Hepatocyte (in vitro differentiated cells): ENCODE measurements at regions not wholly inside any gene's neighbourhood (a gene's known extent, or its start where the extent isn't known, plus 50 kb on each side); places are given as distances from the start of the nearest gene placed in this dataset.

Experiments
- DNase-seq: peaks from one replicate; pipeline ENCODE4 v3.0.0-alpha.2; 2016; ENCODE audit warnings: low spot score
- H2AFZ ChIP-seq: fragments of 200-600 bp; sonication (generic); 2 replicates; pipeline ENCODE4 v1.6.0; 2016; ENCODE audit warnings: antibody characterized with exemption, mild to moderate bottlenecking
- H3K27ac ChIP-seq: fragments of 200-600 bp; sonication (generic); 2 replicates; pipeline ENCODE4 v1.5.1; 2016; ENCODE audit warnings: mild to moderate bottlenecking
- H3K27me3 ChIP-seq: fragments of 200-600 bp; sonication (generic); 2 replicates; pipeline ENCODE4 v1.6.1; 2016
- H3K36me3 ChIP-seq: fragments of 200-600 bp; sonication (generic); replicated peaks from 2 replicates; pipeline ENCODE4 v1.5.1; 2016; ENCODE audit warnings: low read depth; ENCODE audit not compliant: insufficient read depth
- H3K4me1 ChIP-seq: fragments of 200-600 bp; sonication (generic); 2 replicates; pipeline ENCODE4 v1.5.1; 2016; ENCODE audit warnings: mild to moderate bottlenecking, moderate library complexity; ENCODE audit not compliant: insufficient read depth
- H3K4me2 ChIP-seq: fragments of 200-600 bp; sonication (generic); 2 replicates; pipeline ENCODE4 v1.6.0; 2016
- H3K4me3 ChIP-seq: fragments of 200-600 bp; sonication (generic); 2 replicates; pipeline ENCODE4 v1.5.1; 2016; ENCODE audit warnings: mild to moderate bottlenecking
- H3K79me2 ChIP-seq: fragments of 200-600 bp; sonication (generic); 2 replicates; pipeline ENCODE4 v1.6.0; 2017; ENCODE audit warnings: mild to moderate bottlenecking
- H3K9me2 ChIP-seq: fragments of 200-600 bp; sonication (generic); replicated peaks from 2 replicates; pipeline ENCODE4 v1.6.0; 2017; ENCODE audit warnings: mild to moderate bottlenecking; ENCODE audit not compliant: insufficient read depth
- H3K9me3 ChIP-seq: fragments of 200-600 bp; sonication (generic); 2 replicates; pipeline ENCODE4 v1.5.1; 2016; ENCODE audit warnings: low read depth, mild to moderate bottlenecking
- H4K20me1 ChIP-seq: fragments of 200-600 bp; sonication (generic); 2 replicates; pipeline ENCODE4 v1.6.0; 2016; ENCODE audit warnings: mild to moderate bottlenecking; ENCODE audit not compliant: insufficient read depth, poor library complexity, severe bottlenecking
- EZH2 ChIP-seq: fragments of 200-600 bp; sonication (generic); IDR thresholded peaks from 2 replicates; pipeline ENCODE4 v1.6.1; 2016; ENCODE audit warnings: antibody characterized with exemption, mild to moderate bottlenecking, borderline replicate concordance
- EZH2phosphoT487 ChIP-seq: fragments of 200-600 bp; sonication (generic); IDR thresholded peaks from one replicate; pipeline ENCODE4 v1.6.1; 2018; ENCODE audit warnings: antibody characterized with exemption, mild to moderate bottlenecking, low read depth, moderate library complexity; ENCODE audit not compliant: unreplicated experiment, severe bottlenecking
- WGBS: methylation state at CpG from one replicate; pipeline ENCODE4 v1.1.6; 2016; ENCODE audit warnings: low lambda C conversion rate; ENCODE audit errors: missing lambda C conversion rate; 5-methylcytosine and 5-hydroxymethylcytosine counted together
- TF ChIP-seq, protein P1 (sequence below): fragments of 200-600 bp; sonication (generic); IDR thresholded peaks from 2 replicates; pipeline ENCODE4 v1.5.1; 2016; ENCODE audit warnings: antibody characterized with exemption, mild to moderate bottlenecking; ENCODE audit not compliant: poor library complexity

DNA sequence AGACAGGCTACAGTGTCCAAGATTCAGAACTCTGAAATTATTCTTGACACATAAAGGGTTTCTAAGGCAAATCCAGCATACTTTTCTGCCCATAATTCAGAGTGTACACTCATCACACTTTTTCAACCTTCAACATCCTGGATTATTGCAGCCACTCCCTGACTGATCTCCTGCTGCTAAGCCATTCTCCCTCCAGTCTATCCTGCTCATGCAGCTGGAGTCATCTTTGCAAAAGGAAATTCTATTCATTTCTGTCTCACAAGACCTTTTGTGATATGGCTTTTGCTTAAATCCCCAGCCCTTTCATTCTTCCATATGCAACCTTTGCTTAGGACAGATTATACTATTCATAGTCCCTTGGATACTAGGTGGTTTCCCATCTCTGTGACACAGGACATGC is 236.1 kb upstream of the LDB2 start:
- H2AFZ ChIP-seq, result no peak overlapping the region
- no peak overlapping the region for H3K27ac ChIP-seq
- H3K4me2 ChIP-seq, result no peak overlapping the region
- H4K20me1 ChIP-seq, result no peaks in the 10 kb centered on the region
- H3K4me3 ChIP-seq, result no peak overlapping the region
- H3K9me2 ChIP-seq, result no peaks in the 10 kb centered on the region
- no peaks in the 10 kb centered on the region for H3K79me2 ChIP-seq
- H3K9me3 ChIP-seq, result peaks cover 2% of the 10 kb centered on the region
- TF ChIP-seq EZH2 (no peak), EZH2phosphoT487 (no peak)
- TF ChIP-seq, protein P1, sequence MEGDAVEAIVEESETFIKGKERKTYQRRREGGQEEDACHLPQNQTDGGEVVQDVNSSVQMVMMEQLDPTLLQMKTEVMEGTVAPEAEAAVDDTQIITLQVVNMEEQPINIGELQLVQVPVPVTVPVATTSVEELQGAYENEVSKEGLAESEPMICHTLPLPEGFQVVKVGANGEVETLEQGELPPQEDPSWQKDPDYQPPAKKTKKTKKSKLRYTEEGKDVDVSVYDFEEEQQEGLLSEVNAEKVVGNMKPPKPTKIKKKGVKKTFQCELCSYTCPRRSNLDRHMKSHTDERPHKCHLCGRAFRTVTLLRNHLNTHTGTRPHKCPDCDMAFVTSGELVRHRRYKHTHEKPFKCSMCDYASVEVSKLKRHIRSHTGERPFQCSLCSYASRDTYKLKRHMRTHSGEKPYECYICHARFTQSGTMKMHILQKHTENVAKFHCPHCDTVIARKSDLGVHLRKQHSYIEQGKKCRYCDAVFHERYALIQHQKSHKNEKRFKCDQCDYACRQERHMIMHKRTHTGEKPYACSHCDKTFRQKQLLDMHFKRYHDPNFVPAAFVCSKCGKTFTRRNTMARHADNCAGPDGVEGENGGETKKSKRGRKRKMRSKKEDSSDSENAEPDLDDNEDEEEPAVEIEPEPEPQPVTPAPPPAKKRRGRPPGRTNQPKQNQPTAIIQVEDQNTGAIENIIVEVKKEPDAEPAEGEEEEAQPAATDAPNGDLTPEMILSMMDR, result no peak
- no peaks in the 10 kb centered on the region for H3K36me3 ChIP-seq
- no peaks in the 10 kb centered on the region for H3K27me3 ChIP-seq
- DNase-seq, result no peak
- no peaks in the 10 kb centered on the region for H3K4me1 ChIP-seq

DNA sequence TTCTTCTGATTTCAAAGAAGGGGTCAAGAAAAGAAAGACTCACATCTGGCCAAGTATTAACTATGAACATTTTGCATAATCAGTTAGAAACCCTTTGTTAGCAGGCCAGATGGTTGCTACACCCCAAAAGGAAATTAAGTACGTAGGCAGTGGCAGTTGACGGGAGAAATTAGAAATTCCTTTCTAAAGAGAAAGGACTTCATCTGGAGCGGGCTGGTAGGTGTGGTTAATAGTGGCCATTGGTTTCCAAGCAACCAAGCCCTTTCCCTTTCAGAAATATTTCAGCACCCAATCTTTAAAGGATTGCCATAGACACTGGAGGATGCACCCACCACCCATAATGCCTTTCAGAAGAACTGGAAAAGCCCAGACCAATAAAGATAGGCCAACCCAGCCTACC is 235.7 kb upstream of the LDB2 start:
- peaks cover 2% of the 10 kb centered on the region for H3K9me3 ChIP-seq
- H4K20me1 ChIP-seq, result no peaks in the 10 kb centered on the region
- WGBS, result 94% methylated on average over 3 of the region's 3 CpGs

DNA sequence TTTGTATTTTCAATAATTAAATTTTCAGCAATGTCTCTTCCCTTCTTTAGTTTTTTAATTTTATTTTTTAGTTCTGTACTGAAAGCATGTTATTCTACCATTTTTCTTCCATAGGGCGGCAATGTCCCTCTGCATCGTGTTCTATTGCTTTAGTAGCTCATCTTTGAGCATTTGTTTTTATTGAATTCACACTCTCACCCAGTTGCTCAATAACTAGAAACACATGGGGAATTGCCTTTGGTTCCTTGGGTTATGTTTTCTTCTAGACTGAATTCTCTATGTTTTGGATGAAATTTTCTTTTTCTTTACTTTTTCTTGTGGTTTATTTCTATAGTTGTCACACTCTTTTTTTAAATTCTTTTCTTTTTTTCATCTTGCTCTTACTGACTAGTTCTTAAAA is 233.8 kb upstream of the LDB2 start:
- H3K4me3 ChIP-seq, result no peak overlapping the region
- no peaks in the 10 kb centered on the region for H3K36me3 ChIP-seq
- H3K79me2 ChIP-seq, result no peaks in the 10 kb centered on the region
- H3K4me1 ChIP-seq, result no peaks in the 10 kb centered on the region
- H3K27ac ChIP-seq, result no peak overlapping the region
- no peaks in the 10 kb centered on the region for H3K9me2 ChIP-seq
- no peaks in the 10 kb centered on the region for H3K9me3 ChIP-seq
- TF ChIP-seq, protein P1, result no peak
- TF ChIP-seq EZH2 (no peak), EZH2phosphoT487 (no peak)
- 64% methylated on average over 2 of the region's 2 CpGs for whole genome bisulfite sequencing
- no peak overlapping the region for H2AFZ ChIP-seq
- no peaks in the 10 kb centered on the region for H4K20me1 ChIP-seq
- DNase-seq, result no peak
- H3K27me3 ChIP-seq, result no peaks in the 10 kb centered on the region
- no peak overlapping the region for H3K4me2 ChIP-seq

More for the DNA sequence above, 235.7 kb upstream of the LDB2 start:
- H3K4me2 ChIP-seq, result no peak overlapping the region
- H3K4me1 ChIP-seq, result no peaks in the 10 kb centered on the region
- TF ChIP-seq EZH2 (no peak), EZH2phosphoT487 (no peak)
- TF ChIP-seq, protein P1, result no peak
- no peak for DNase-seq
- no peaks in the 10 kb centered on the region for H3K9me2 ChIP-seq
- H2AFZ ChIP-seq, result no peak overlapping the region
- H3K27me3 ChIP-seq, result no peaks in the 10 kb centered on the region
- no peaks in the 10 kb centered on the region for H3K36me3 ChIP-seq
- H3K79me2 ChIP-seq, result no peaks in the 10 kb centered on the region
- no peak overlapping the region for H3K27ac ChIP-seq
- no peak overlapping the region for H3K4me3 ChIP-seq

DNA sequence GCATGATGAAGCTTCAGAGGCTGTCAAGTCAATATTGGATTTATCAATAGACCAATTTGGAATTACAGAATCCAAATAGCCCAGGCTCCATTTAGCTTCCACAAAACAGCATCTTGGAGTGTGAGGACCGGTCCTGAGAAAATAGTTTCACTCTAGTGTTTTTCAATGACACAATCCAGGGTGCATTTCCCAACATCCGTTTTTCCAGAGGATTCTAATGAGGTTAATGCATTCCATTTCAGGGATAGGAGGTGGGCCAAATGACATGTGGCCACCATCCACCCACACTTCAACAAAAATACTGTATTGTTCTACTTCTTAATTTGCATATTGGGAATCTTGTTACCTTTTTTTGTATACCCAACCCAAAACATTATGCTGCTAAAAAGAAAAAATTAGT is 229.8 kb upstream of the LDB2 start:
- Histone ChIP-seq H3K27me3 (no peaks in the 10 kb centered on the region), H3K4me3 (no peak overlapping the region), H4K20me1 (no peaks in the 10 kb centered on the region), H3K4me2 (no peak overlapping the region), H3K9me3 (no peaks in the 10 kb centered on the region), H3K36me3 (no peaks in the 10 kb centered on the region), H3K27ac (no peak overlapping the region), H3K4me1 (no peaks in the 10 kb centered on the region), H2AFZ (no peak overlapping the region), H3K79me2 (no peaks in the 10 kb centered on the region), H3K9me2 (no peaks in the 10 kb centered on the region)
- WGBS, result 77% methylated on average over 2 of the region's 2 CpGs
- TF ChIP-seq EZH2phosphoT487, result no peak
- TF ChIP-seq EZH2, result no peak
- TF ChIP-seq, protein P1, result no peak
- no peak for DNase-seq
